ENCODE measurements at regions not wholly inside any gene's neighbourhood (a gene's known extent, or its start where the extent isn't known, plus 50 kb on each side); places are given as distances from the start of the nearest gene placed in this dataset.

GRCh38 chr1:95815511-95815910 lies 581.5 kb downstream of the RWDD3 start:
- TF ChIP-seq CTCF (conservative IDR thresholded peaks at IDR 0.05; ENCODE audit: low read depth, low read length): no peak
- no peak for DNase-seq (ENCODE audit: low read depth)
- no peak overlapping the region for H3K4me3 ChIP-seq (ENCODE audit: low read length)

GRCh38 chr1:95829556-95829955 lies 595.5 kb downstream of the RWDD3 start:
- no peak overlapping the region for H3K4me3 ChIP-seq (ENCODE audit: low read length)
- DNase-seq (ENCODE audit: low read depth): no peak
- no peak for TF ChIP-seq CTCF (conservative IDR thresholded peaks at IDR 0.05; ENCODE audit: low read depth, low read length)

GRCh38 chr1:95832370-95832769 lies 598.4 kb downstream of the RWDD3 start:
- DNase-seq (ENCODE audit: low read depth): no peak
- no peak for TF ChIP-seq CTCF (conservative IDR thresholded peaks at IDR 0.05; ENCODE audit: low read depth, low read length)
- no peak overlapping the region for H3K4me3 ChIP-seq (ENCODE audit: low read length)

DNA sequence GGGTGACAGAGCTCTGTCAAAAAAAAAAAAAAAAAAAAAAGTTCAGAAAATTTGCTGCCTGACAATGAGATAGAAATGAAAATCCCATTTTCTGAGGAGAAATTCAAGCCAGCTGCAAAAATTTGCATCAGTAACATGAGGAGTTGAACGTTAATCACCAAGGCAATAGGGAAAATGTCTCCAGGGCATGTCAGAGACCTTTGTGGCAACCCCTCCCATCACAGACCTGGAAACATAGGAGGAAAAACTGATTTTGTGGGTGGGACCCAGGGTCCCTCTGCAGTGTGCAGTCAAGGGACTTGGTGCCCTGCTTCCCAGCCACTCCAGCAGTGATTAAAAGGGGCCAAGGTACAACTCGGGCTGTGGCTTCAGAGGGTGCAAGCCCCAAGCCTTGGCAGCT lies 615.4 kb downstream of the RWDD3 start:
- no peak overlapping the region for H3K4me3 ChIP-seq (ENCODE audit: low read length)
- TF ChIP-seq CTCF (conservative IDR thresholded peaks at IDR 0.05; ENCODE audit: low read depth, low read length): no peak
- DNase-seq (ENCODE audit: low read depth): no peak

- H3K4me3 ChIP-seq (ENCODE audit: low read length): no peak overlapping the region
- no peak for DNase-seq (ENCODE audit: low read depth)
- TF ChIP-seq CTCF (conservative IDR thresholded peaks at IDR 0.05; ENCODE audit: low read depth, low read length): no peak
Measured at GRCh38 chr1:95850165-95850649, 616.2 kb downstream of the RWDD3 start.

- H3K4me3 ChIP-seq (ENCODE audit: low read length): no peak overlapping the region
- DNase-seq (ENCODE audit: low read depth): no peak
- no peak for TF ChIP-seq CTCF (conservative IDR thresholded peaks at IDR 0.05; ENCODE audit: low read depth, low read length)
Measured at GRCh38 chr1:95850763-95851162, 616.8 kb downstream of the RWDD3 start.

- no peak for DNase-seq (ENCODE audit: low read depth)
- H3K4me3 ChIP-seq (ENCODE audit: low read length): no peak overlapping the region
- no peak for TF ChIP-seq CTCF (conservative IDR thresholded peaks at IDR 0.05; ENCODE audit: low read depth, low read length)
Measured at GRCh38 chr1:95852483-95853070, 618.6 kb downstream of the RWDD3 start.
